B cell (primary cell): ENCODE measurements at regions not wholly inside any gene's neighbourhood (a gene's known extent, or its start where the extent isn't known, plus 50 kb on each side); places are given as distances from the start of the nearest gene placed in this dataset.

Experiments
- ATAC-seq: fragments of 200-7000 bp; cut with Tn5 transposase; one replicate; pipeline ENCODE4 v1.10.0; 2021; ENCODE audit warnings: low read depth, mild to moderate bottlenecking, moderate number of reproducible peaks, moderate library complexity
- CTCF ChIA-PET: fragments of 350-600 bp; sonication (Branson Sonifier 250); formaldehyde crosslinking; loops from one replicate; lab custom pipeline; 2021; ENCODE audit warnings: antibody characterized with exemption, inconsistent platforms; lab: Charles Lee
- POLR2A ChIA-PET: fragments of 350-600 bp; sonication (Branson Sonifier 250); formaldehyde crosslinking; loops from one replicate; lab custom pipeline; 2021; ENCODE audit warnings: antibody characterized with exemption; lab: Charles Lee
- DNase-seq: peaks from one replicate; pipeline ENCODE4 v3.0.0; 2013
- H2AFZ ChIP-seq: 2 replicates; pipeline ENCODE4 v1.6.1; 2012; ENCODE audit warnings: mild to moderate bottlenecking, low read depth, low read length; ENCODE audit not compliant: insufficient read depth, poor library complexity, severe bottlenecking
- H3K27ac ChIP-seq, 2 donors: 1 replicate in 1 of 2; 2 replicates in 1 of 2; pipeline ENCODE4 v1.5.1; 2012 to 2013; ENCODE audit warnings: low read length in 2 of 2, mild to moderate bottlenecking in 2 of 2, moderate library complexity in 1 of 2
- H3K27me3 ChIP-seq, 4 experiments: fragments of 200-600 bp in 1 of 4; sonication (generic) in 1 of 4; replicated peaks in 1 of 4; 1 replicate in 2 of 4; 2 replicates in 2 of 4; pipeline versions ENCODE4 v1.6.1 to v1.7.0; 2013 to 2016; ENCODE audit warnings: low read length in 3 of 4, mild to moderate bottlenecking in 2 of 4, mixed read lengths in 1 of 4, moderate library complexity in 1 of 4; ENCODE audit not compliant: insufficient read depth in 4 of 4, control insufficient read depth in 3 of 4; ENCODE audit errors: control extremely low read depth in 1 of 4
- H3K36me3 ChIP-seq, 2 experiments: replicated peaks in 1 of 2; 1 replicate in 1 of 2; 2 replicates in 1 of 2; pipeline versions ENCODE4 v1.6.1 to v1.7.1; 2013; ENCODE audit warnings: low read length in 1 of 2; ENCODE audit not compliant: insufficient read depth in 2 of 2, control insufficient read depth in 1 of 2; ENCODE audit errors: control extremely low read depth in 1 of 2, extremely low read depth in 1 of 2
- H3K4me1 ChIP-seq, 2 donors: fragments of 200-600 bp in 1 of 2; sonication (generic) in 1 of 2; 1 replicate in 1 of 2; 2 replicates in 1 of 2; pipeline versions ENCODE4 v1.5.1 to v1.6.1; 2013 to 2017; ENCODE audit warnings: low read length in 2 of 2; ENCODE audit not compliant: control insufficient read depth in 2 of 2, insufficient read depth in 2 of 2
- H3K4me2 ChIP-seq: replicated peaks from 2 replicates; pipeline ENCODE3; 2012; ENCODE audit warnings: mild to moderate bottlenecking, low read depth, low read length; ENCODE audit not compliant: poor library complexity, severe bottlenecking
- H3K4me3 ChIP-seq, 5 experiments: fragments of 200-600 bp in 1 of 5; sonication (generic) in 1 of 5; 1 replicate in 3 of 5; 2 replicates in 2 of 5; pipeline versions ENCODE4 v1.5.1 to v1.7.0; 2011 to 2016; ENCODE audit warnings: low read length in 4 of 5, mild to moderate bottlenecking in 4 of 5, low read depth in 2 of 5, control low read depth in 1 of 5, moderate library complexity in 1 of 5; ENCODE audit not compliant: insufficient read depth in 1 of 5; ENCODE audit errors: control extremely low read depth in 1 of 5, extremely low read depth in 1 of 5
- H3K79me2 ChIP-seq: fragments of 200-600 bp; sonication (generic); one replicate; pipeline ENCODE4 v1.6.0; 2016; ENCODE audit warnings: low read length; ENCODE audit not compliant: control insufficient read depth, insufficient read depth
- H3K9ac ChIP-seq: fragments of 200-600 bp; sonication (generic); 2 replicates; pipeline ENCODE4 v1.6.1; 2017; ENCODE audit warnings: mild to moderate bottlenecking, low read length, moderate library complexity
- H3K9me3 ChIP-seq, 3 donors: one replicate each; pipeline versions ENCODE4 v1.6.1 to v1.7.1; 2013; ENCODE audit warnings: low read length in 2 of 3; ENCODE audit not compliant: control insufficient read depth in 2 of 3, insufficient read depth in 1 of 3; ENCODE audit errors: control extremely low read depth in 1 of 3
- H4K20me1 ChIP-seq: 2 replicates; pipeline ENCODE4 v1.6.0; 2012; ENCODE audit warnings: mild to moderate bottlenecking, low read length; ENCODE audit not compliant: insufficient read depth, control insufficient read depth, poor library complexity, severe bottlenecking
- H3K27ac Mint-ChIP-seq: one replicate; pipeline ENCODE4 v1.8.0; 2021; ENCODE audit warnings: mixed read lengths
- H3K27me3 Mint-ChIP-seq: one replicate; pipeline ENCODE4 v1.8.0; 2021; ENCODE audit warnings: mixed read lengths
- H3K4me1 Mint-ChIP-seq: one replicate; pipeline ENCODE4 v1.8.0; 2021; ENCODE audit warnings: mixed read lengths
- H3K4me3 Mint-ChIP-seq: one replicate; pipeline ENCODE4 v1.8.0; 2021; ENCODE audit warnings: mixed read lengths
- H3K9me3 Mint-ChIP-seq: one replicate; pipeline ENCODE4 v1.8.0; 2022; ENCODE audit warnings: mixed read lengths; ENCODE audit not compliant: insufficient read depth
- CTCF ChIP-seq: fragments of 200-600 bp; IDR thresholded peaks from one replicate; pipeline ENCODE4 v1.8.0; 2022; ENCODE audit warnings: antibody characterized with exemption, mild to moderate bottlenecking
- EZH2 ChIP-seq: IDR thresholded peaks from 2 replicates; pipeline ENCODE4 v1.6.1; 2012; ENCODE audit warnings: borderline replicate concordance, low read depth, mild to moderate bottlenecking, moderate library complexity, low read length; ENCODE audit not compliant: insufficient read depth, poor library complexity, severe bottlenecking
- WGBS: methylation state at CpG from one replicate; pipeline ENCODE4 v1.1.5; 2013; ENCODE audit warnings: missing lambda C conversion rate; ENCODE audit not compliant: insufficient coverage; 5-methylcytosine and 5-hydroxymethylcytosine counted together
- intact Hi-C: fragments of 100-400 bp; cut with micrococcal nuclease; formaldehyde crosslinking; loops from one replicate; pipeline ENCODE4 v1.10.0; 2022

GRCh38 chr1:94644352-94644751 is 102.8 kb upstream of the F3 start:
- H2AFZ ChIP-seq = no peak overlapping the region
- no peaks in the 10 kb centered on the region for H3K79me2 ChIP-seq
- H3K9me3 Mint-ChIP-seq = no peaks in the 10 kb centered on the region
- no peak overlapping the region for H3K27ac ChIP-seq
- H3K4me3 Mint-ChIP-seq = no peak overlapping the region
- ChIA-PET POLR2A (no interaction called here), CTCF (no interaction called here)
- no peaks in the 10 kb centered on the region for H3K9me3 ChIP-seq
- no peak overlapping the region for H3K4me2 ChIP-seq
- H3K27me3 ChIP-seq = no peaks in the 10 kb centered on the region
- no peaks in the 10 kb centered on the region for H3K4me1 Mint-ChIP-seq
- 100% methylated on average over 1 of the region's 5 CpGs for WGBS
- no peaks in the 10 kb centered on the region for H3K4me1 ChIP-seq
- intact Hi-C loops = no loop called here
- H3K27me3 Mint-ChIP-seq = no peaks in the 10 kb centered on the region
- TF ChIP-seq CTCF = no peak
- TF ChIP-seq EZH2 = no peak
- H3K36me3 ChIP-seq = no peaks in the 10 kb centered on the region
- no peak for ATAC-seq
- H3K4me3 ChIP-seq = no peak overlapping the region
- no peak overlapping the region for H3K27ac Mint-ChIP-seq
- no peak for DNase-seq
- no peak overlapping the region for H3K9ac ChIP-seq
- no peaks in the 10 kb centered on the region for H4K20me1 ChIP-seq

GRCh38 chr1:94643819-94644218 is 102.3 kb upstream of the F3 start:
- no peak overlapping the region for H3K4me2 ChIP-seq
- TF ChIP-seq CTCF (no peak), EZH2 (no peak)
- H3K9me3 Mint-ChIP-seq = no peaks in the 10 kb centered on the region
- H3K4me3 Mint-ChIP-seq = no peak overlapping the region
- no peaks in the 10 kb centered on the region for H3K27me3 Mint-ChIP-seq
- H3K4me1 ChIP-seq = no peaks in the 10 kb centered on the region
- H3K4me3 ChIP-seq = no peak overlapping the region
- DNase-seq = no peak
- H3K79me2 ChIP-seq = no peaks in the 10 kb centered on the region
- H2AFZ ChIP-seq = no peak overlapping the region
- H3K27ac Mint-ChIP-seq = no peak overlapping the region
- no peak overlapping the region for H3K27ac ChIP-seq
- H3K27me3 ChIP-seq = no peaks in the 10 kb centered on the region
- no peak for ATAC-seq
- H3K9me3 ChIP-seq = no peaks in the 10 kb centered on the region
- no peaks in the 10 kb centered on the region for H3K36me3 ChIP-seq
- H3K9ac ChIP-seq = no peak overlapping the region
- H3K4me1 Mint-ChIP-seq = no peaks in the 10 kb centered on the region
- intact Hi-C loops = no loop called here
- ChIA-PET CTCF (no interaction called here), POLR2A (no interaction called here)
- H4K20me1 ChIP-seq = no peaks in the 10 kb centered on the region
- 81% methylated on average over 6 of the region's 7 CpGs for WGBS
